Neural cell (in vitro differentiated cells): ENCODE measurements at regions not wholly inside any gene's neighbourhood (a gene's known extent, or its start where the extent isn't known, plus 50 kb on each side); places are given as distances from the start of the nearest gene placed in this dataset.

ENCODE experiments used
- H2AFZ ChIP-seq: fragments of 200-600, 300-800 bp; sonication (generic), shearing (Covaris generic); 2 replicates; pipeline ENCODE4 v1.6.0; 2014; ENCODE audit warnings: low read depth, mild to moderate bottlenecking, antibody characterized with exemption, low read length, moderate library complexity
- H3F3A ChIP-seq: fragments of 200-600 bp; shearing (Covaris generic); 2 replicates; pipeline ENCODE4 v1.6.1; 2016; ENCODE audit warnings: mild to moderate bottlenecking, moderate library complexity, mixed read lengths, antibody characterized with exemption, low read length; ENCODE audit not compliant: insufficient read depth, poor library complexity, severe bottlenecking
- H3K27ac ChIP-seq: fragments of 200-600, 300-800 bp; sonication (generic), shearing (Covaris generic); 2 replicates; pipeline ENCODE4 v1.5.1; 2014; ENCODE audit warnings: mild to moderate bottlenecking, low read length, moderate library complexity
- H3K27me3 ChIP-seq: fragments of 300-800, 200-600 bp; sonication (generic), shearing (Covaris generic); 2 replicates; pipeline ENCODE4 v1.6.0; 2014; ENCODE audit warnings: mild to moderate bottlenecking, low read depth, low read length, moderate library complexity; ENCODE audit not compliant: insufficient read depth
- H3K36me3 ChIP-seq: fragments of 300-800, 200-600 bp; sonication (generic), shearing (Covaris generic); 2 replicates; pipeline ENCODE4 v1.5.1; 2014; ENCODE audit warnings: mild to moderate bottlenecking, antibody characterized with exemption, low read length, moderate library complexity; ENCODE audit not compliant: insufficient read depth
- H3K4me2 ChIP-seq: fragments of 300-800, 200-600 bp; sonication (generic), shearing (Covaris generic); 2 replicates; pipeline ENCODE4 v1.6.0; 2014; ENCODE audit warnings: mild to moderate bottlenecking, low read length
- H3K4me3 ChIP-seq: fragments of 300-800, 200-600 bp; sonication (generic), shearing (Covaris generic); 2 replicates; pipeline ENCODE4 v1.5.1; 2014; ENCODE audit warnings: mild to moderate bottlenecking, low read length, moderate library complexity
- H3K79me2 ChIP-seq: fragments of 200-600 bp; shearing (Covaris generic); replicated peaks from 2 replicates; pipeline ENCODE4 v1.6.0; 2014; ENCODE audit warnings: mild to moderate bottlenecking, low read length, moderate library complexity; ENCODE audit not compliant: insufficient read depth
- H3K9ac ChIP-seq: fragments of 300-800, 200-600 bp; sonication (generic), shearing (Covaris generic); 2 replicates; pipeline ENCODE4 v1.6.1; 2016; ENCODE audit warnings: mild to moderate bottlenecking, low read length, mixed read lengths
- H3K9me2 ChIP-seq: fragments of 200-600 bp; shearing (Covaris generic); 2 replicates; pipeline ENCODE4 v1.6.1; 2016; ENCODE audit warnings: mild to moderate bottlenecking, low read length, mixed read lengths; ENCODE audit not compliant: insufficient read depth
- H3K9me3 ChIP-seq: fragments of 200-600, 300-800 bp; sonication (generic), shearing (Covaris generic); 2 replicates; pipeline ENCODE4 v1.6.1; 2016; ENCODE audit warnings: mild to moderate bottlenecking, mixed run types, low read length, moderate library complexity, mixed read lengths
- H4K20me1 ChIP-seq: fragments of 200-600 bp; shearing (Covaris generic); 2 replicates; pipeline ENCODE4 v1.6.1; 2016; ENCODE audit warnings: mild to moderate bottlenecking, mixed run types; ENCODE audit not compliant: insufficient read depth
- EP300 ChIP-seq: fragments of 450-650 bp; conservative IDR thresholded peaks from 2 replicates; pipeline ENCODE4 v1.6.1; 2014; ENCODE audit warnings: antibody characterized with exemption, mild to moderate bottlenecking, moderate library complexity; ENCODE audit not compliant: poor library complexity, severe bottlenecking
- EZH2 ChIP-seq: fragments of 200-600, 300-800 bp; shearing (Covaris generic), sonication (generic); IDR thresholded peaks from 2 replicates; pipeline ENCODE4 v1.6.1; 2014; ENCODE audit warnings: antibody characterized with exemption, low read length, borderline replicate concordance, mild to moderate bottlenecking; ENCODE audit not compliant: insufficient read depth, poor library complexity, severe bottlenecking
- MXI1 ChIP-seq: fragments of 450-650 bp; conservative IDR thresholded peaks from 2 replicates; pipeline ENCODE4 v1.6.1; 2014; ENCODE audit warnings: antibody characterized with exemption, mild to moderate bottlenecking; ENCODE audit not compliant: poor library complexity, severe bottlenecking
- POLR2AphosphoS5 ChIP-seq: IDR thresholded peaks from 2 replicates; pipeline ENCODE4 v1.6.1; 2012
- RAD21 ChIP-seq: fragments of 450-650 bp; conservative IDR thresholded peaks from 2 replicates; pipeline ENCODE4 v1.6.1; 2014; ENCODE audit warnings: antibody characterized with exemption, mild to moderate bottlenecking, moderate library complexity
- SMC3 ChIP-seq: fragments of 450-650 bp; conservative IDR thresholded peaks from 2 replicates; pipeline ENCODE4 v1.6.1; 2014; ENCODE audit warnings: antibody characterized with exemption, mild to moderate bottlenecking, moderate library complexity; ENCODE audit not compliant: poor library complexity
- TAF1 ChIP-seq: IDR thresholded peaks from 2 replicates; pipeline ENCODE4 v1.6.1; 2012; ENCODE audit warnings: low read depth
- TF ChIP-seq, protein P1 (sequence below): IDR thresholded peaks from 2 replicates; pipeline ENCODE4 v1.6.1; 2012; ENCODE audit warnings: borderline replicate concordance
- TF ChIP-seq, protein P2 (sequence below): fragments of 450-650 bp; IDR thresholded peaks from 2 replicates; pipeline ENCODE4 v1.5.1; 2014; ENCODE audit warnings: antibody characterized with exemption, mild to moderate bottlenecking, moderate library complexity; ENCODE audit not compliant: poor library complexity, severe bottlenecking

DNA sequence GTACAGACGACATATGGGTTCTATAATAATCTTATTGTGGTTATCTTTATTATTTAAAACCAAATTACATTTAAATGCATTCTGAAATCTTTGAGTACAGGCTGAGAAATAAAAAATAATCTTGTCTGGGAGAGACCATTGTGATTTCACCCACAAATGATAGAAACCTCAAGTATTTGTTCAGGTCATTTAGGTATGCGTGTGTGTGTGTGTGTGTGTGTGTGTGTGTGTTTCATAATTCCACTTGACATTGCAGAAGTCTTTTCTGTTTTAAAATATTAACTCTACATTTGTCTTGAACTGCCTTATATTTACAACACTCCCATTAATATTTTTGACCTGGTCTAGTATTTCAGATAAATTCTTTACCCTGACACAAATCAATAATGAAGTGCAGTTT lies 126.9 kb downstream of the SPRY2 start:
- no peaks in the 10 kb centered on the region for H3K9me2 ChIP-seq

DNA sequence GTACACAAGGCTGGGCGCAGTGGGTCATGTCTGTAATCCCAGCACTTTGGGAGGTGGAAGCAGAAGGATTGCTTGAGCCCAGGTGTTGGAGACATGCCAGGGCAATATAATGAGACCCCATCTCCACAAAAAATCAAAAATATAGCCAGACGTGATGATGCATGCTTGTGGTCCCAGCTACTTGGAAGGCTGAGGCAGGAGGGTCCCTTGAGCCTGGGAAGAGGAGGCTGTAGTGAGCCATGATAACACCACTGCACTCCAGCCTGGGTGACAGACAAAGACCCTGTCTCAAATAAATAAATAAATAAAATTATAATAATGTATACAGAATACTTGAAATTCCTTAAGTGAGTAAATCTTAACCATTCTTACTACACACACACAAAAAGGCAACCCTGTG lies 127.7 kb downstream of the SPRY2 start:
- Histone ChIP-seq H3K36me3 (no peaks in the 10 kb centered on the region), H3K4me2 (no peak overlapping the region), H3K4me3 (no peak overlapping the region), H4K20me1 (no peaks in the 10 kb centered on the region), H3K27ac (no peak overlapping the region), H2AFZ (no peak overlapping the region), H3K9me3 (no peaks in the 10 kb centered on the region), H3K27me3 (no peaks in the 10 kb centered on the region), H3K9ac (no peak overlapping the region), H3F3A (no peaks in the 10 kb centered on the region), H3K79me2 (no peaks in the 10 kb centered on the region), H3K9me2 (no peaks in the 10 kb centered on the region)
- TF ChIP-seq POLR2AphosphoS5, result no peak
- no peak for TF ChIP-seq SMC3
- TF ChIP-seq, protein P1, sequence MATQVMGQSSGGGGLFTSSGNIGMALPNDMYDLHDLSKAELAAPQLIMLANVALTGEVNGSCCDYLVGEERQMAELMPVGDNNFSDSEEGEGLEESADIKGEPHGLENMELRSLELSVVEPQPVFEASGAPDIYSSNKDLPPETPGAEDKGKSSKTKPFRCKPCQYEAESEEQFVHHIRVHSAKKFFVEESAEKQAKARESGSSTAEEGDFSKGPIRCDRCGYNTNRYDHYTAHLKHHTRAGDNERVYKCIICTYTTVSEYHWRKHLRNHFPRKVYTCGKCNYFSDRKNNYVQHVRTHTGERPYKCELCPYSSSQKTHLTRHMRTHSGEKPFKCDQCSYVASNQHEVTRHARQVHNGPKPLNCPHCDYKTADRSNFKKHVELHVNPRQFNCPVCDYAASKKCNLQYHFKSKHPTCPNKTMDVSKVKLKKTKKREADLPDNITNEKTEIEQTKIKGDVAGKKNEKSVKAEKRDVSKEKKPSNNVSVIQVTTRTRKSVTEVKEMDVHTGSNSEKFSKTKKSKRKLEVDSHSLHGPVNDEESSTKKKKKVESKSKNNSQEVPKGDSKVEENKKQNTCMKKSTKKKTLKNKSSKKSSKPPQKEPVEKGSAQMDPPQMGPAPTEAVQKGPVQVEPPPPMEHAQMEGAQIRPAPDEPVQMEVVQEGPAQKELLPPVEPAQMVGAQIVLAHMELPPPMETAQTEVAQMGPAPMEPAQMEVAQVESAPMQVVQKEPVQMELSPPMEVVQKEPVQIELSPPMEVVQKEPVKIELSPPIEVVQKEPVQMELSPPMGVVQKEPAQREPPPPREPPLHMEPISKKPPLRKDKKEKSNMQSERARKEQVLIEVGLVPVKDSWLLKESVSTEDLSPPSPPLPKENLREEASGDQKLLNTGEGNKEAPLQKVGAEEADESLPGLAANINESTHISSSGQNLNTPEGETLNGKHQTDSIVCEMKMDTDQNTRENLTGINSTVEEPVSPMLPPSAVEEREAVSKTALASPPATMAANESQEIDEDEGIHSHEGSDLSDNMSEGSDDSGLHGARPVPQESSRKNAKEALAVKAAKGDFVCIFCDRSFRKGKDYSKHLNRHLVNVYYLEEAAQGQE, result no peak
- TF ChIP-seq, protein P2, sequence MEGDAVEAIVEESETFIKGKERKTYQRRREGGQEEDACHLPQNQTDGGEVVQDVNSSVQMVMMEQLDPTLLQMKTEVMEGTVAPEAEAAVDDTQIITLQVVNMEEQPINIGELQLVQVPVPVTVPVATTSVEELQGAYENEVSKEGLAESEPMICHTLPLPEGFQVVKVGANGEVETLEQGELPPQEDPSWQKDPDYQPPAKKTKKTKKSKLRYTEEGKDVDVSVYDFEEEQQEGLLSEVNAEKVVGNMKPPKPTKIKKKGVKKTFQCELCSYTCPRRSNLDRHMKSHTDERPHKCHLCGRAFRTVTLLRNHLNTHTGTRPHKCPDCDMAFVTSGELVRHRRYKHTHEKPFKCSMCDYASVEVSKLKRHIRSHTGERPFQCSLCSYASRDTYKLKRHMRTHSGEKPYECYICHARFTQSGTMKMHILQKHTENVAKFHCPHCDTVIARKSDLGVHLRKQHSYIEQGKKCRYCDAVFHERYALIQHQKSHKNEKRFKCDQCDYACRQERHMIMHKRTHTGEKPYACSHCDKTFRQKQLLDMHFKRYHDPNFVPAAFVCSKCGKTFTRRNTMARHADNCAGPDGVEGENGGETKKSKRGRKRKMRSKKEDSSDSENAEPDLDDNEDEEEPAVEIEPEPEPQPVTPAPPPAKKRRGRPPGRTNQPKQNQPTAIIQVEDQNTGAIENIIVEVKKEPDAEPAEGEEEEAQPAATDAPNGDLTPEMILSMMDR, result no peak
- no peak for TF ChIP-seq RAD21
- TF ChIP-seq EZH2, result no peak
- no peak for TF ChIP-seq EP300
- TF ChIP-seq TAF1, result no peak
- TF ChIP-seq MXI1, result no peak

More for the DNA sequence above, 126.9 kb downstream of the SPRY2 start:
- Histone ChIP-seq H3K27me3 (no peaks in the 10 kb centered on the region), H3K27ac (no peak overlapping the region), H3K79me2 (no peaks in the 10 kb centered on the region), H4K20me1 (no peaks in the 10 kb centered on the region), H3K9me3 (no peaks in the 10 kb centered on the region), H3K36me3 (no peaks in the 10 kb centered on the region), H3K4me3 (no peak overlapping the region), H3K4me2 (no peak overlapping the region), H2AFZ (no peak overlapping the region), H3K9ac (no peak overlapping the region), H3F3A (no peaks in the 10 kb centered on the region)
- no peak for TF ChIP-seq SMC3
- no peak for TF ChIP-seq EZH2
- TF ChIP-seq, protein P2, result no peak
- no peak for TF ChIP-seq TAF1
- no peak for TF ChIP-seq EP300
